ENCODE measurements at regions not wholly inside any gene's neighbourhood (a gene's known extent, or its start where the extent isn't known, plus 50 kb on each side); places are given as distances from the start of the nearest gene placed in this dataset.

DNA sequence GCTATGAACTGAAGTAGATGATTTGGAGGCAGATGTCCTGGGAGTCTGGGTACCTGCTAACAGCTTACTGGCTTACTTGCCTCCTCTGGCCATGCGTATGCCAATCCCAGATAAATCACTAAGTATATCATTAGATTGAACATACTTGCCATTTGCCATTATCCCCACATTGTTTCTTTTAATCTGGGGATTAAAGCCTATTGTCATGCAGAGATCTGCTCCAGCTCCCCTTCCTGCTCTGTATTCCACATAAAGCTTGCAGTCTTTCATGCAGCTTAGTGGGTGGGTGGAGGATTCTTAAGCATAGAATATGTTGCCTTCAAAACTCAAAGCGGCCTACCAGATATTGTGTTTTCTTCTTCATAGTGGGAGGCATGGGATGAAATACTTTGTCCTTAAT is 311.8 kb upstream of the MMADHC start:
- H3K4me3 ChIP-seq (ENCODE audit: low read depth, low read length), result no peak overlapping the region
- DNase-seq (ENCODE audit: low read depth), result no peak
- no peak for TF ChIP-seq CTCF (IDR thresholded peaks at IDR 0.05; ENCODE audit: insufficient read depth, low read depth, low read length)

GRCh38 chr2:149894760-149895159 is 307.2 kb upstream of the MMADHC start:
- peak; percentile 27 for DNase-seq (ENCODE audit: low read depth)
- TF ChIP-seq CTCF (IDR thresholded peaks at IDR 0.05; ENCODE audit: insufficient read depth, low read depth, low read length), result no peak
- no peak overlapping the region for H3K4me3 ChIP-seq (ENCODE audit: low read depth, low read length)

DNA sequence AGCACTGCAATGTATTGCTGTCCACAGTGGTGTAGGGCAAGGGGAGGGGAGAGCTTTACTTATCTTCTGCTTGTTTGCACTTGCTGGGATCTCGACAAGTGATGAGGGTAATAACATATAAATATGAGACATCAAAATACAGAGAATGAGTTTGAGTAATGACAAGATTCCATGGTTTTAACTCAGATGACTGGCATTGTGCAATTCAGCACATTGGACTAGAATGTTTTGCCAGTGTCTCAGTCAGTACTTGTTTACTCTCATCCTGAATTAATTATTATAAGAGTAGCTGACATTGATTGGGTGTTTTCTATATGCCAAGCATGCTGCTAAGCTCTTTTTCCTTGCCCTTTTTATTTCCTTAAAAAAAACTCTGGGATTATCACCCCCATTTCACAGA is 306.7 kb upstream of the MMADHC start:
- TF ChIP-seq CTCF (IDR thresholded peaks at IDR 0.05; ENCODE audit: insufficient read depth, low read depth, low read length), result no peak
- no peak overlapping the region for H3K4me3 ChIP-seq (ENCODE audit: low read depth, low read length)
- no peak for DNase-seq (ENCODE audit: low read depth)

DNA sequence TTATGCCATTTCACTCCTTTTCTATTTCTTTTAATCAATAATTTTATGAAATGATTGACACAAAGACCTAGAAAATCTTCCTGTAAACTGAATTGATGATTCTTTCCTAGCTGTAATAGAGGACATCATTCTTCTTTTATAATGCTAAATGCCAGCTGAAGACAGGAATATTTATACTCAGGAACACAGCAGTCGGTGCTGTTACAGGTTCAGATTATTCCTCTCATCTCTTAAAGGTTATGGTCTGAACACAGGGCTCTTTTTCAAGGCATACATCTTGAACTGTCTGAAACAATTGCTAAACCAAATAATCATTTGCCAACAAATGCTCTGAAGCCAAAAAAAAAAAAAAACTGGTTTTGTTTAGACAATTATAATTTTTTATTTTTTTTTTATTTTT is 305.0 kb upstream of the MMADHC start:
- DNase-seq (ENCODE audit: low read depth), result no peak
- no peak overlapping the region for H3K4me3 ChIP-seq (ENCODE audit: low read depth, low read length)
- TF ChIP-seq CTCF (IDR thresholded peaks at IDR 0.05; ENCODE audit: insufficient read depth, low read depth, low read length), result no peak

- DNase-seq (ENCODE audit: low read depth), result no peak
- H3K4me3 ChIP-seq (ENCODE audit: low read depth, low read length), result no peak overlapping the region
- no peak for TF ChIP-seq CTCF (IDR thresholded peaks at IDR 0.05; ENCODE audit: insufficient read depth, low read depth, low read length)
Measured at GRCh38 chr2:149885946-149886345, 298.4 kb upstream of the MMADHC start.

DNA sequence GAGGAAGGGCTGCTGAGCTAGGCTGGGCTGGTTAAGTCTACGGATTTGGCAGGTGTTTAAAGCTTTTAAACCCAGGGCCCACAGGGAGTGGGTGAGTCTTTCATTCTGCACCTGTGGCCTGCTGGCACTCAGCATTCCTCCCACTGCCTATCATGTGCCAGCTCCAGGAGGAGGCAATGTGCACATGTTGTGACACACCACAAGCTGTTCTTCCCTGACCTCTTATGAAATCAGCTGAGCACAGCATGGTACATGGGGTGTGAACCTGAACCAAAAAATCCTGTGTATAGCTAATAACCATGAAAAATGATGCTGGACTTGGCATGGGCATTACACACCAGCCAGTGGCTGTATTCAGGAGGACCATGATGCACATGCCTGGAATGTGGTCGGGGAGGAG is 297.9 kb upstream of the MMADHC start:
- TF ChIP-seq CTCF (IDR thresholded peaks at IDR 0.05; ENCODE audit: insufficient read depth, low read depth, low read length), result no peak
- H3K4me3 ChIP-seq (ENCODE audit: low read depth, low read length), result no peak overlapping the region
- DNase-seq (ENCODE audit: low read depth), result no peak

- no peak overlapping the region for H3K4me3 ChIP-seq (ENCODE audit: low read depth, low read length)
- peak; percentile 14 for DNase-seq (ENCODE audit: low read depth)
- no peak for TF ChIP-seq CTCF (IDR thresholded peaks at IDR 0.05; ENCODE audit: insufficient read depth, low read depth, low read length)
Measured at GRCh38 chr2:149884871-149885270, 297.3 kb upstream of the MMADHC start.
